ENCODE measurements at regions not wholly inside any gene's neighbourhood (a gene's known extent, or its start where the extent isn't known, plus 50 kb on each side); places are given as distances from the start of the nearest gene placed in this dataset.
A peak's percentile ranks its signal among the peaks of the same experiment; 100 is the strongest.

- peak; percentile 67 for DNase-seq (ENCODE audit: low read depth)
- no peak for TF ChIP-seq CTCF (IDR thresholded peaks at IDR 0.05; ENCODE audit: insufficient read depth, low read depth, low read length, missing control alignments)
- no peak overlapping the region for H3K4me3 ChIP-seq (ENCODE audit: low read length)
These were observed 417.3 kb downstream of the RASEF start for GRCh38 chr9:82645600-82645999.

GRCh38 chr9:82650368-82650767 is 412.6 kb downstream of the RASEF start:
- no peak overlapping the region for H3K4me3 ChIP-seq (ENCODE audit: low read length)
- no peak for TF ChIP-seq CTCF (IDR thresholded peaks at IDR 0.05; ENCODE audit: insufficient read depth, low read depth, low read length, missing control alignments)
- no peak for DNase-seq (ENCODE audit: low read depth)

- no peak for TF ChIP-seq CTCF (IDR thresholded peaks at IDR 0.05; ENCODE audit: insufficient read depth, low read depth, low read length, missing control alignments)
- DNase-seq (ENCODE audit: low read depth), result no peak
- no peak overlapping the region for H3K4me3 ChIP-seq (ENCODE audit: low read length)
These were observed 411.5 kb downstream of the RASEF start for GRCh38 chr9:82651474-82651873.

GRCh38 chr9:82665324-82665723 is 397.6 kb downstream of the RASEF start:
- TF ChIP-seq CTCF (IDR thresholded peaks at IDR 0.05; ENCODE audit: insufficient read depth, low read depth, low read length, missing control alignments), result no peak
- DNase-seq (ENCODE audit: low read depth), result no peak
- no peak overlapping the region for H3K4me3 ChIP-seq (ENCODE audit: low read length)

GRCh38 chr9:82668689-82669199 is 394.2 kb downstream of the RASEF start:
- DNase-seq (ENCODE audit: low read depth), result no peak
- H3K4me3 ChIP-seq (ENCODE audit: low read length), result no peak overlapping the region
- no peak for TF ChIP-seq CTCF (IDR thresholded peaks at IDR 0.05; ENCODE audit: insufficient read depth, low read depth, low read length, missing control alignments)

- H3K4me3 ChIP-seq (ENCODE audit: low read length), result no peak overlapping the region
- DNase-seq (ENCODE audit: low read depth), result no peak
- TF ChIP-seq CTCF (IDR thresholded peaks at IDR 0.05; ENCODE audit: insufficient read depth, low read depth, low read length, missing control alignments), result no peak
These were observed 392.9 kb downstream of the RASEF start for GRCh38 chr9:82670000-82670399.

GRCh38 chr9:82670726-82671125 is 392.2 kb downstream of the RASEF start:
- DNase-seq (ENCODE audit: low read depth), result no peak
- TF ChIP-seq CTCF (IDR thresholded peaks at IDR 0.05; ENCODE audit: insufficient read depth, low read depth, low read length, missing control alignments), result no peak
- no peak overlapping the region for H3K4me3 ChIP-seq (ENCODE audit: low read length)

Measured in epithelial cell of esophagus (primary cell).